Astrocyte of the cerebellum (primary cell): ENCODE measurements at regions not wholly inside any gene's neighbourhood (a gene's known extent, or its start where the extent isn't known, plus 50 kb on each side); places are given as distances from the start of the nearest gene placed in this dataset.
"Not testable (repeated sequence)": the region's sequence is repeated elsewhere in the genome, so short reads cannot be mapped to it uniquely, and the experiment has no call there.

Experiments used
- DNase-seq: peaks from one replicate; pipeline ENCODE4 v3.0.0-alpha.2; 2011; ENCODE audit warnings: low read depth
- H3K4me3 ChIP-seq: 2 replicates; pipeline ENCODE4 v1.5.1; 2011; ENCODE audit warnings: mild to moderate bottlenecking, low read depth, low read length, moderate library complexity
- in situ Hi-C: cut with HindIII; loops from 2 replicates; pipeline ENCODE4 v1.10.0; 2017; ENCODE audit warnings: low sequenced_read_pairs
- TF ChIP-seq, protein P1 (sequence below): IDR thresholded peaks from 2 replicates; pipeline ENCODE4 v1.5.1; 2012; ENCODE audit warnings: low read length, low read depth, moderate library complexity, mild to moderate bottlenecking; ENCODE audit errors: missing control alignments

DNA sequence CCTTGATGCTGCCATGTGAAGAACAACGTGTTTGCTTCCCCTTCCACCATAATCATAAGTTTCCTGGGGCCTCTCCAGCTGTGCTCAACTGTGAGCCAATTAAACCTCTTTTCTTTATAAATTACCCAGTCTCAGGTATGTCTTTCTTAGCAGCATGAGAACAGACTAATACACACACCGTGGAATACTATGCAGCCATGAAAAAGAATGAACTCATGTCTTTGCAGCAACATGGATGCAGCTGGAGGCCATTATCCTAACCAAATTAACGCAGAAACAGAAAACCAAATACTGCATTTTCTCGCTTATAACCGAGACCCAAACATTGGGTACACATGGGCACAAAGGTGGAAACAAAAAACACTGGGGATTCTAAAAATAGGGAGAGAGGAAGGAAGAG is 286.7 kb upstream of the MINDY3 start:
- H3K4me3 ChIP-seq: no peak overlapping the region
- in situ Hi-C loops: no loop called here
- DNase-seq: no peak
- TF ChIP-seq, protein P1, sequence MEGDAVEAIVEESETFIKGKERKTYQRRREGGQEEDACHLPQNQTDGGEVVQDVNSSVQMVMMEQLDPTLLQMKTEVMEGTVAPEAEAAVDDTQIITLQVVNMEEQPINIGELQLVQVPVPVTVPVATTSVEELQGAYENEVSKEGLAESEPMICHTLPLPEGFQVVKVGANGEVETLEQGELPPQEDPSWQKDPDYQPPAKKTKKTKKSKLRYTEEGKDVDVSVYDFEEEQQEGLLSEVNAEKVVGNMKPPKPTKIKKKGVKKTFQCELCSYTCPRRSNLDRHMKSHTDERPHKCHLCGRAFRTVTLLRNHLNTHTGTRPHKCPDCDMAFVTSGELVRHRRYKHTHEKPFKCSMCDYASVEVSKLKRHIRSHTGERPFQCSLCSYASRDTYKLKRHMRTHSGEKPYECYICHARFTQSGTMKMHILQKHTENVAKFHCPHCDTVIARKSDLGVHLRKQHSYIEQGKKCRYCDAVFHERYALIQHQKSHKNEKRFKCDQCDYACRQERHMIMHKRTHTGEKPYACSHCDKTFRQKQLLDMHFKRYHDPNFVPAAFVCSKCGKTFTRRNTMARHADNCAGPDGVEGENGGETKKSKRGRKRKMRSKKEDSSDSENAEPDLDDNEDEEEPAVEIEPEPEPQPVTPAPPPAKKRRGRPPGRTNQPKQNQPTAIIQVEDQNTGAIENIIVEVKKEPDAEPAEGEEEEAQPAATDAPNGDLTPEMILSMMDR: no peak

DNA sequence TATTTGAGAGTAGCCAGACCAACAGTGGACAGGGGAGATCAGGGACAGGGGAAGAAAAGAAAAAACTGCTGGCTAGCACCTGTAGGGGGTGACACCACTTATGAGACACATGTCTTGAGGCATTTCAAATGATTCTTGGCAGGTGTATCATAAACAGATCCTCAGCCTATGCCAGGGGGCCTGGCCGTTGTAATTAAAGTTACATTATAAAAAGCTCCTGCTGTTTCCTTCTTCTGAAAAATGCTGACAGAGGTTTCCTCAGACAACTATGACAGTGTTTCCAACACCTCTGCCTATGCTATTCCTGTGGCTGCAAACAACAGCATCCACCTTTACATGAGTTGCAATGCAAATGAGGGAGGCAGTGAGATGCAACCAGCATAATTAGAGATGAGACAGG is 281.0 kb upstream of the PTER start:
- H3K4me3 ChIP-seq: no peak overlapping the region
- no peak for DNase-seq
- in situ Hi-C loops: no loop called here
- TF ChIP-seq, protein P1: no peak

DNA sequence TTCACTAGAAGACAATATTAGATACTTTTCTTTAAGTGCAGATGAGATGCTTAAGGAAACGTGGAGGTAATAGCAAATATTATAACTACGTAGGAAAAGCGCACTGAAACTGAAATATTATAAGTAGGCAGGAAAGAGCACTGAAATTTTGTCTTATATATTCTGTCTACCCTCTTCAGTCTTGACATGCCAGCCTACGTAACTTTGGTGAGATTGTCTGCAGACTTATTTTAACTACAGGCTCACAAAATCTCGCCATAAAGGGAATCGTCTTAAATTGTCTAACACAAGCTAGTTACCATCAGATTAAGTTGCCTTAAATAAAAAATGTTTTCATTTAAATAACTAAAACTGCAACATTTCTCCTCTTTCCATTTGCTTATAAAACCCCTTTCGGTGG is 280.1 kb upstream of the PTER start:
- DNase-seq: no peak
- TF ChIP-seq, protein P1: no peak
- in situ Hi-C loops: no loop called here
- H3K4me3 ChIP-seq: no peak overlapping the region

DNA sequence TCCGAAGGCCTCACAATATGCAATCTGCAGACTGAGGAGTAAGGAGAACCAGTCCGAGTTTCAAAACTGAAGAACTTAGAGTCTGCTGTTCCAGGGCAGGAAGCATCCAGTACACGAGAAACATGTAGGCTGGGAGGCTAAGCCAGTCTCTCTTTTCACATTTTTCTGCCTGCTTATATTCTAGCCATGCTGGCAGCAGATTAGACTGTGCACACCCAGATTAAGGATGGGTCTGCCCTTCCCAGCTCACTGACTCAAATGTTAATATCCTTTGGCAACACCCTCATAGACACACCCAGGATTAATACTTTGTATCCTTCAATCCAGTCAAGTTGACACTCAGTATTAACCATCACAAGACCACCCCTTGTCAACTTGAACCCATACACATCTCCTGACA is 271.7 kb upstream of the PTER start:
- DNase-seq, H3K4me3 ChIP-seq, in situ Hi-C loops: not testable (repeated sequence)

DNA sequence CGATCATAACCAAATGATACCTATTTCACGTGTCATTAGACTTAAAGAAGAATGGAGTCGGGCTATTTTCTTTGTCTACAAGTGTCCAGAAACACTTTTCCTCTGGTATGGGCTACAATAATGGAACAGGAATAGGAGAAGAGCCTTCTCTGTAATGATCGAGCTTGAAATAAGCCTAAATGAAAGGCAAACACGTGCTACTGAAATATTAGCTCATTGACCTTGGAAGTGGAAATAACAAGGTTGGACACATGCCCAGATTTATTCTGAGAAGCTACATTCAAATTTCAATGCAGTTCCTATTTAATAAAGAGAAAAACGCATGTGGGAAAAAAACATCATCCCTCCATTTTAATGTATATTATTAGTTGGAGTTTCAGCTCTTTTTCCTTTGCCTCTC is 254.7 kb upstream of the PTER start:
- in situ Hi-C loops: no loop called here
- H3K4me3 ChIP-seq: no peak overlapping the region
- DNase-seq: no peak
- TF ChIP-seq, protein P1: no peak

DNA sequence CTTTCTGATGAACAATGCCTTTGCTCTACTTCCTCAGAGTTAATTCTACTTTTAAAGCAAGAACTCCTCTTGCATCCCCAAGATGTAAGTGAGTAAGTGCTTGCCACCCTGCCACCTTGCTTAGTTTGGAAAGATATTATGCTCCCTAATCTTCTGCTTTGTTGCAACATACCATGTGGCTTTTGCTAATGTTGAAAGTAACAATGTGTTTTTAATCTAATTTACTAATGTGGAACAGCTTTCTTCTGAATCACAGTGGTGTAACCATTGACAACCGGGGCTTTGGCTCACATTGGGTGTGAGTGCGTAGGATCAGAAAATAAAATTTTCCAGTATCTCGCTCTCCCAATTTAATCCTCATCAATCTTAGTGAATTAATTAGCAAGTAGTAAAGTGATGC is 254.1 kb upstream of the PTER start:
- in situ Hi-C loops: no loop called here
- TF ChIP-seq, protein P1: no peak

DNA sequence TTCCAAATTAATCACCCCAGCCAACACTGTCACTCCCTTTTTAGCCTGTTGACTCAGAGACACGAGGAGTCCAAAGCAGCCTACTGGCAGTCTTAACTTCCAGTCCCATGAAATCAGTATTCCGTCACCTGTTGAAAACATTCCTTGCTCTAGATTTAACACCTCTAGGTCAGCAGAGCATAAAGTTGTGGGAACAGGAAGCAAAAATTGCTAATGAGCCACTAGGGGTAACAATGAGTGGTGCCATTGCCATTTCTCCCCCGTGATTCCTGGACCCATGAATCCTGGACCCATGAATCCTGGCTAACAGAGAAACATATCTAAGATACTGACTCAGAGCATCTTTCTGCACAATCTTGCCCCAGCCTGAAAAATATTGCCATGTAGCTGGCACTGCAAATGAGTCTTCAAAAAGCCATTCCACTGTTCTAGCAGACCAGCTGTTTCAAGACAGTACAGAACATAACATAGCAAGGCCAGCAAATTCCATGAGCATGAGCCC is 252.7 kb upstream of the PTER start:
- H3K4me3 ChIP-seq: no peak overlapping the region
- DNase-seq: no peak

More for the DNA sequence above, 254.1 kb upstream of the PTER start:
- H3K4me3 ChIP-seq: no peak overlapping the region
- no peak for DNase-seq

More for the DNA sequence above, 252.7 kb upstream of the PTER start:
- in situ Hi-C loops: no loop called here
- TF ChIP-seq, protein P1: no peak
